Duodenal mucosa (tissue), 2 donors: ENCODE measurements at regions not wholly inside any gene's neighbourhood (a gene's known extent, or its start where the extent isn't known, plus 50 kb on each side); places are given as distances from the start of the nearest gene placed in this dataset.
"Not testable (repeated sequence)": the region's sequence is repeated elsewhere in the genome, so short reads cannot be mapped to it uniquely, and the experiment has no call there.

Experiments used
- H3K27ac ChIP-seq: one replicate; pipeline ENCODE4 v1.7.0; 2013; ENCODE audit warnings: low read depth, low read length
- H3K27me3 ChIP-seq, 2 donors: one replicate each; pipeline ENCODE4 v1.7.0; 2013; ENCODE audit warnings: low read length in 2 of 2, control low read depth in 1 of 2; ENCODE audit not compliant: insufficient read depth in 2 of 2, control insufficient read depth in 1 of 2
- H3K36me3 ChIP-seq, 2 donors: one replicate each; pipeline ENCODE4 v1.7.0; 2013; ENCODE audit warnings: low read length in 2 of 2, control low read depth in 1 of 2; ENCODE audit not compliant: insufficient read depth in 2 of 2, control insufficient read depth in 1 of 2
- H3K4me1 ChIP-seq, 2 donors: one replicate each; pipeline ENCODE4 v1.7.0; 2013; ENCODE audit warnings: low read length in 2 of 2, control low read depth in 1 of 2; ENCODE audit not compliant: insufficient read depth in 2 of 2, control insufficient read depth in 1 of 2
- H3K4me3 ChIP-seq, 2 donors: one replicate each; pipeline ENCODE4 v1.7.0; 2013; ENCODE audit warnings: low read length in 2 of 2, low read depth in 1 of 2
- H3K9ac ChIP-seq, 2 donors: one replicate each; pipeline ENCODE4 v1.7.0; 2013; ENCODE audit warnings: low read length in 2 of 2, low read depth in 1 of 2
- H3K9me3 ChIP-seq, 2 donors: one replicate each; pipeline ENCODE4 v1.7.0; 2013; ENCODE audit warnings: low read length in 2 of 2, control low read depth in 1 of 2; ENCODE audit not compliant: control insufficient read depth in 1 of 2

DNA sequence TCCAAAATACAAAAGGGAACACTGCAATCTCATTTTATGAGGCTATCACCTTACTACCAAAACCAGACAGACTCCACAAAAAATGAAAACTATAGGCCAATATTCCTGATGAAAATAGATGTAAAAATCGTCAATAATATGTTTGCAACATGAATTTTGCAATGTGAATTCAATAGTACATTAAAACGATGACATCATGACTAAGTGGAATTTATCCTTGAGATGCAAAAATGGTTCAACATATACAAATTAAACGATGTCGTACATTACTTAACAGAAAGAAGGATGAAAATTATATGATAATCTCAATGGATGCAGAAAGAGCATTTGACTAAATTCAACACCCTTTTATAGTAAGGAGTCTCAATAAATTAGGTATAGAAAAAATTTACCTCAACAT, 123.0 kb downstream of the AREG start:
- Histone ChIP-seq H3K27me3 (no peaks in the 10 kb centered on the region), H3K9me3 (no peaks in the 10 kb centered on the region), H3K4me1 (no peaks in the 10 kb centered on the region), H3K9ac (no peak overlapping the region), H3K36me3 (no peaks in the 10 kb centered on the region), H3K4me3 (no peak overlapping the region), H3K27ac (no peak overlapping the region)

DNA sequence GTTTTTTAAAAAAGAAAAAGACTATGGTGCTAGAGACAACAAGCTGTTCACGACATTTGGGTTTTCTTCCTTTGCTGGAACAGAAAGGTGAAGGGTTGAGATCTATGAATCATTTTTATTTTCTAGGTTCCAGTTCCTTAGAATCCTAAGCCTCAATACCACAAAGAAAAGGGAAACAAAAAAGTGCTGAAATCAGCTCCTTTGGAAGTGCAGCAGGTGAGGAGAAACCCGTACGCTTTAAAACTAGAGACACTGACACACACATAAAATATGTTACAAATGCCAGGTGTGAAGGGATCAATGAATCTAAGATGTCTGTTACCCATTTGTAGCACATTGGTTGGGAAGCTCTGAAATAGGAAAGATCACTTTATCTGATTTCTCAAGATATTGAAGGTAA, 125.2 kb downstream of the AREG start:
- no peak overlapping the region for H3K9ac ChIP-seq
- no peak overlapping the region for H3K27ac ChIP-seq
- H3K4me3 ChIP-seq = no peak overlapping the region
- H3K27me3 ChIP-seq = no peaks in the 10 kb centered on the region
- no peaks in the 10 kb centered on the region for H3K9me3 ChIP-seq
- H3K4me1 ChIP-seq = no peaks in the 10 kb centered on the region
- H3K36me3 ChIP-seq = no peaks in the 10 kb centered on the region

DNA sequence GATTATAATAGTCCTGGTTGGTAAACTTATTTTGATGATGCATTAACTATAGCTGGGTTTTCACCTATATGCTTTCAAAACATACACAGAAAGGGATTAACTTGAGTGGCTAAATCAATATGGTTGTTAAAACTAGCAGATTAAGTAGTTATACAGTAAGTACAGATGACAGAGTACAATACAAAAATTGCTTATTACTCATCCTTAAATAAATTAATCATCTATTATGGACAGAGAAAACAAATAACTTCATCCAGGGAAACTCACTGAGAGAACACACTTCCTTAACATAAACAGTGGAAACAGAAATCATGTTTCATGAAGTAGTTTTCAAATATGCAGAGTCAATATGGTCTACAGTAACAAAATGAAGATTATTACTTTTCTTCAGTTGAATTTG, 133.4 kb downstream of the AREG start:
- no peaks in the 10 kb centered on the region for H3K9me3 ChIP-seq
- no peaks in the 10 kb centered on the region for H3K27me3 ChIP-seq
- H3K27ac ChIP-seq = no peak overlapping the region
- no peak overlapping the region for H3K4me3 ChIP-seq
- no peak overlapping the region for H3K9ac ChIP-seq
- no peaks in the 10 kb centered on the region for H3K36me3 ChIP-seq
- H3K4me1 ChIP-seq = no peaks in the 10 kb centered on the region

DNA sequence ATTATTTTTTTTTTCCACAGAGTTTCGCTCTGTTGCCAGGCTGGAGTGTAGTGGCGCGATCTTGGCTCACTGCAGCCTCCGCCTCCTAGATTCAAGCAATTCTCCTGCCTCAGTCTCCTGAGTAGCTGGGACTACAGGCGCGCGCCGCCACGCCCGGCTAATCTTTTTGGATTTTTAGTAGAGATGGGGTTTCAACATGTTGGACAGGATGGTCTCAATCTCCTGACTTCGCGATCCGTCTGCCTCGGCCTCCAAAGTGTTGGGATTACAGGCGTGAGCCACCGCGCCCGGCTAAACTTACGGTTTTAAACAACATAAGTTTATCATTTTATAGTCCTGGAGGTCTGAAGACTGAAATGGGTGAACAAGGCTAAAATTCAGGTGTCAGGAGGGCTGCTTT, 133.9 kb downstream of the AREG start:
- H3K36me3 ChIP-seq, H3K9me3 ChIP-seq, H3K27me3 ChIP-seq, H3K4me3 ChIP-seq, H3K9ac ChIP-seq, H3K27ac ChIP-seq, H3K4me1 ChIP-seq: not testable (repeated sequence)

DNA sequence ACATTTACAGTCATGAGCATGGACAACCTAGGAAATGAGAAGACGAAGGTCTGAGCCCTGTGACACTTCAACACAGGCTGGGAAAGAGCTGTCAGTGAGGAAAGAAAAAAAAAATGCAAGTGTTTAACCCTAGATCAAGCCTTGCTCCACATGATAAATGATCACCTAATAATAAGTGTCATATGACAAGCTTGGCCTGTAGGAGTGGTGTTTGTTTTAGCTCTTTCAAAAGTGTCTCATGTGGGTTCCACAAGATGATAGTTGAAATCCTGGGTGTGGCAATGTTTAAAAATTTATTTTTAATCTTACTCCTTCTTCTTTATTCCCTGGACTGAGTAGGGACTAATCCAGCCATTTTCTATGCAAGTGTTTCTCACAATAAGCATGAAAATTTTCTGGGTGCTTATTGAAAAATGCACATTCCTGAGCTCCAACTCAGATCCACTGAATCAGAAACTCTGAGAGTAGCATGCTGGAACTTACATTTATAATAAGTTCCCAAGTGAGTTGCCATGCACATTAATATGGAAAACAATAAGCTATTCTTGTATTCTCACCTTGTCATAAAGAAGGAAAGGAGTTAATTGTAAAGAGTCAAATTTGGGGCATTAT, 138.3 kb downstream of the AREG start:
- H3K9ac ChIP-seq = no peak overlapping the region
- no peaks in the 10 kb centered on the region for H3K9me3 ChIP-seq
- no peaks in the 10 kb centered on the region for H3K4me1 ChIP-seq
- H3K27ac ChIP-seq = no peak overlapping the region
- H3K27me3 ChIP-seq = no peaks in the 10 kb centered on the region
- no peaks in the 10 kb centered on the region for H3K36me3 ChIP-seq
- H3K4me3 ChIP-seq = no peak overlapping the region

DNA sequence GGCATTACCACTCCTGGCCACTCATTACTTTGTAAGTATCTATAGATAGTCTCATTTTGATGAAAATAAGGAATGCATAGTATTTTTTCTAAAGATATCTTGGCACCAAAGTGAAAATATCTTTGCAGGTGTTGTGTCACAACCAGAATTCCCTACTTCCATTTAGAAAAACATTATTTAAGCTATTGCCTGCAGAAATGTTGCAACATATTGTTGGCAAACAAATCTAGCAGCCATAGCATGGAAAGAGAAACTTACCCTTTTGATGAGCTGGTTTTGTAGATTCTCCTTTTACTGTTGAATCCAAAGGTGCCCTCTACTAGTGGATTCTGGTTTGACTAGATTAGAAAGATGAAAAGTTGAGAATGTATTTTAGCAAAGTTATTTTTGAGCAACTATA, 138.8 kb downstream of the AREG start:
- no peaks in the 10 kb centered on the region for H3K9me3 ChIP-seq
- no peak overlapping the region for H3K4me3 ChIP-seq
- no peaks in the 10 kb centered on the region for H3K27me3 ChIP-seq
- H3K4me1 ChIP-seq = no peaks in the 10 kb centered on the region
- no peak overlapping the region for H3K27ac ChIP-seq
- H3K36me3 ChIP-seq = no peaks in the 10 kb centered on the region
- H3K9ac ChIP-seq = no peak overlapping the region

DNA sequence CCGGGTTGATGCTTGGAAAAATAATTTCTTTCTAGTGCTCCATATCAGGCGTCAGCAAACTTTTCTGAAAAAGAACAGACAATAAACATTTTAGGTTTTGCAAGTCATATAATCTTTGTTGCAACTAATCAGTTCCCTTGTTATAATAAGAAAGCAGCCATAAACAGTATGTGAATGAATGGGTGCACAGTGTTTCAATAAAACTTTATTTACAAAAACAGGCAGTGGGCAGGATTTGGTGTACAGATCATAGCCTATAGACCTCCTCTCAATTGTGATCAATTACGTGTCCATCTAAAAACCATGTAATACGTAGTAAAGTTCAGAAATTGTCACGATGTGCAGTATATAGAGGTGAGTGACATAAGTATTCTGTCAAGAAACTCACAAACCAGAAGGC, 143.4 kb downstream of the AREG start:
- Histone ChIP-seq H3K27ac (no peak overlapping the region), H3K27me3 (no peaks in the 10 kb centered on the region), H3K36me3 (no peaks in the 10 kb centered on the region), H3K9me3 (no peaks in the 10 kb centered on the region), H3K4me1 (no peaks in the 10 kb centered on the region), H3K4me3 (no peak overlapping the region), H3K9ac (no peak overlapping the region)

DNA sequence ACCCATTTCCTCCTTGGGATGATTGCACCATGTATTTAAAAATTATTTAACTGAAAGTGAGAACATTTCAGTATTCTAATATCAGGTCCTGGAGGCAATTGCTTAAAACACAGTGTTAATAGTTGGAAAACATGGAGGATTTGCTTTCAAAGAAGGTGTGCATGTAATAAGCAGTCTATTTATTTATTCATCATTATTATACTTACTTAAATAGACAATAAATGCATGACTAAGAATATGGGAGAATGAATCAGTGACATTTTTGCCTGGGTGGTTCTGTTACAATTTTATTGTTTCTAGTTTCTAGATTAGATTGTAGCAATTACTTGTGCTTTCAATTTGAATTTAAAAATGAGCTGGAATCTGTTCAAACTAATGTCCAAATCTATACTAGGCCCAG, 145.5 kb downstream of the AREG start:
- no peaks in the 10 kb centered on the region for H3K9me3 ChIP-seq
- H3K9ac ChIP-seq = no peak overlapping the region
- no peaks in the 10 kb centered on the region for H3K4me1 ChIP-seq
- no peaks in the 10 kb centered on the region for H3K27me3 ChIP-seq
- H3K4me3 ChIP-seq = no peak overlapping the region
- no peak overlapping the region for H3K27ac ChIP-seq
- H3K36me3 ChIP-seq = no peaks in the 10 kb centered on the region

DNA sequence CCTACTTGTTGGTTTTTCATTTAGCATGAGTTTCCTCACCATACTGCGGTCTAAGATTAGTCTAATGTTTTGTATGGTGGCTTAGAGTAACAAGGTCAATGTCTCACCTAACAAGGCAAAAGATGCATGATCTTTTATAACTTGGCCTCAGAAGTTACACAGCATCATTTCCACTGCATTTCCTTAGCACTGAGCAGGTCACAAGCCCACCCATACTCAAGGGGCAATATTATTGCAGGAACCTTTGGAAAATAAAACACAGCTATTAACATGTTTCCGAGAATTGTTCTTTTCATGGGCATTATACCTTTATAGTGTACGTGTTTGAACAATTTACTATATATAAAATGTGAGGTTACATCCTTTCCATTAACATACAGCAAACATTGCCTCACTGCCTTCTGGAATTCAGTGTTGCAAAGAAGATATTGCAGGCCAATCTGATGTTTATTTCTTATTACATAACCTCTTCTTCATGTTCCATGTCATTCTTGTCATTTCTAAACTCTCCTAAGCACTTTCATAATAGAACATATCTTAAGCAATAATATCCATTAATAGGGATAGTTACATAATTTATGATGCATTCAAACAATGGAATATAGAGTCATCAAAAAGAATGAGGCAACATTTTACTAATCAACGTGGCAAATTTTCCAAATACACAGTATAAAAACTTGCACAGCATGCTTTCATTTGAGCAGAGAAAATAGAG, 153.8 kb downstream of the AREG start:
- Histone ChIP-seq H3K4me3 (no peak overlapping the region), H3K27ac (no peak overlapping the region), H3K4me1 (no peaks in the 10 kb centered on the region), H3K9me3 (peaks cover 7 to 12% of the 10 kb centered on the region in 2 donors), H3K9ac (no peak overlapping the region), H3K36me3 (no peaks in the 10 kb centered on the region), H3K27me3 (no peaks in the 10 kb centered on the region)

DNA sequence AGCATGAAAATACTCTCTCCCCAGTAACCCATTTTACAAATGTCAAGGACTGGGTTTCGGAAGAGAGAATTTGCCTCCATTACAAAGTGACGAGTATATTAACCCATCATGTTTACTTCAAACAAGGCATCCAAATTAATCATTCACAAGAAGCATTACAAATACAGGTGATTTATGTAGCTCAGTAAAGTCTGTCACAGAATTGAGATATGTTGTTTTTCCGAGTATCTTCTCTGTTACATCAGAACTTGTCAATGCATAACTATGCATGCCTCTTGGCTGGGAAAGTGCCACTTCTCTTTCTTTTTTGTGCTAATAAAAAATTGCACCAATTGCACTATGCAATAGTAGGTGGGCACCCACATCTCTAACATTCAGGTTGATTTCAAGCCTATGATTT, 158.2 kb downstream of the AREG start:
- Histone ChIP-seq H3K9me3 (no peaks in the 10 kb centered on the region), H3K36me3 (no peaks in the 10 kb centered on the region)

More for the DNA sequence above, 158.2 kb downstream of the AREG start:
- no peaks in the 10 kb centered on the region for H3K4me1 ChIP-seq
- H3K4me3 ChIP-seq = no peak overlapping the region
- H3K9ac ChIP-seq = no peak overlapping the region
- H3K27me3 ChIP-seq = no peaks in the 10 kb centered on the region
- H3K27ac ChIP-seq = no peak overlapping the region
